SK-N-MC (cell line): ENCODE measurements at regions not wholly inside any gene's neighbourhood (a gene's known extent, or its start where the extent isn't known, plus 50 kb on each side); places are given as distances from the start of the nearest gene placed in this dataset.

ENCODE experiments used
- EZH2 ChIP-seq: fragments of 200-600 bp; sonication (generic); IDR thresholded peaks from one replicate; pipeline ENCODE4 v1.6.1; 2017; ENCODE audit warnings: antibody characterized with exemption
- POLR2AphosphoS5 ChIP-seq: IDR thresholded peaks from 2 replicates; pipeline ENCODE4 v1.6.1; 2012; ENCODE audit warnings: mild to moderate bottlenecking, low read depth, low read length, borderline replicate concordance

GRCh38 chr18:69209761-69210160 is 190.9 kb upstream of the DOK6 start:
- TF ChIP-seq POLR2AphosphoS5 (no peak), EZH2 (no peak)
